ENCODE measurements at regions not wholly inside any gene's neighbourhood (a gene's known extent, or its start where the extent isn't known, plus 50 kb on each side); places are given as distances from the start of the nearest gene placed in this dataset.

DNA sequence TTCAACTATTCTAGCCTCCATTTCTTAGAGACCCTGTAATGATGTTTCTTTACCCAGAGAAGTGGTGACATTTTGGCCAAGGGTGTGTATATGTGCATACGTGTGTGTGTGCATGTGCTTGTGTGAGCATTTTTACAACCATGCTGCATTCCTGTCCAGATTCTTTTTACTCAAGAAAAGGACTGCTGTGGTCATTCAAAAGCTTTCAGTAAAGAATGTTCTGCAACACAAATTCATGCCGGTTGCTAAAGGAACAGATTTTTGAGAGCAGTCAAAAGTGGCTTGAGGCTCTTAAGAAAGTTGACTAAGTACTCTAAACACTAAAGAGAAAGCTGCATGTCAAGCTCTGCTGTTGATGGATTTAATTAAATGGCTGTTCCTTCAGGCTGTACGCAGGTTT, 65.0 kb upstream of the FMR1 start:
- Histone ChIP-seq H3K4me2 (ENCODE audit: low read depth, low read length, poor library complexity, severe bottlenecking) (no peak overlapping the region), H3K27me3 (ENCODE audit: insufficient read depth, low read length, poor library complexity, severe bottlenecking) (no peaks in the 10 kb centered on the region), H3K9ac (ENCODE audit: low read depth, low read length, poor library complexity, severe bottlenecking) (no peak overlapping the region), H4K20me1 (ENCODE audit: insufficient read depth, low read length, poor library complexity, severe bottlenecking) (no peaks in the 10 kb centered on the region), H3K4me1 (ENCODE audit: insufficient read depth, low read length, poor library complexity, severe bottlenecking) (no peaks in the 10 kb centered on the region), H3K79me2 (ENCODE audit: insufficient read depth, low read length) (no peaks in the 10 kb centered on the region), H3F3A (ENCODE audit: low read depth) (no peaks in the 10 kb centered on the region), H2AFZ (ENCODE audit: low read length) (no peak overlapping the region), H3K4me3 (ENCODE audit: low read length, poor library complexity, severe bottlenecking) (no peak overlapping the region), H3K9me2 (replicated peaks; ENCODE audit: low read depth, low read length) (no peaks in the 10 kb centered on the region), H3K36me3 (ENCODE audit: insufficient read depth, low read length) (no peaks in the 10 kb centered on the region), H3K9me3 (ENCODE audit: insufficient read depth, low read depth, low read length) (no peaks in the 10 kb centered on the region)
- TF ChIP-seq, protein P1, sequence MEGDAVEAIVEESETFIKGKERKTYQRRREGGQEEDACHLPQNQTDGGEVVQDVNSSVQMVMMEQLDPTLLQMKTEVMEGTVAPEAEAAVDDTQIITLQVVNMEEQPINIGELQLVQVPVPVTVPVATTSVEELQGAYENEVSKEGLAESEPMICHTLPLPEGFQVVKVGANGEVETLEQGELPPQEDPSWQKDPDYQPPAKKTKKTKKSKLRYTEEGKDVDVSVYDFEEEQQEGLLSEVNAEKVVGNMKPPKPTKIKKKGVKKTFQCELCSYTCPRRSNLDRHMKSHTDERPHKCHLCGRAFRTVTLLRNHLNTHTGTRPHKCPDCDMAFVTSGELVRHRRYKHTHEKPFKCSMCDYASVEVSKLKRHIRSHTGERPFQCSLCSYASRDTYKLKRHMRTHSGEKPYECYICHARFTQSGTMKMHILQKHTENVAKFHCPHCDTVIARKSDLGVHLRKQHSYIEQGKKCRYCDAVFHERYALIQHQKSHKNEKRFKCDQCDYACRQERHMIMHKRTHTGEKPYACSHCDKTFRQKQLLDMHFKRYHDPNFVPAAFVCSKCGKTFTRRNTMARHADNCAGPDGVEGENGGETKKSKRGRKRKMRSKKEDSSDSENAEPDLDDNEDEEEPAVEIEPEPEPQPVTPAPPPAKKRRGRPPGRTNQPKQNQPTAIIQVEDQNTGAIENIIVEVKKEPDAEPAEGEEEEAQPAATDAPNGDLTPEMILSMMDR (conservative IDR thresholded peaks at IDR 0.05; ENCODE audit: low read length) = no peak
- no peak for TF ChIP-seq EZH2phosphoT487 (IDR thresholded peaks at IDR 0.05; ENCODE audit: borderline replicate concordance)

DNA sequence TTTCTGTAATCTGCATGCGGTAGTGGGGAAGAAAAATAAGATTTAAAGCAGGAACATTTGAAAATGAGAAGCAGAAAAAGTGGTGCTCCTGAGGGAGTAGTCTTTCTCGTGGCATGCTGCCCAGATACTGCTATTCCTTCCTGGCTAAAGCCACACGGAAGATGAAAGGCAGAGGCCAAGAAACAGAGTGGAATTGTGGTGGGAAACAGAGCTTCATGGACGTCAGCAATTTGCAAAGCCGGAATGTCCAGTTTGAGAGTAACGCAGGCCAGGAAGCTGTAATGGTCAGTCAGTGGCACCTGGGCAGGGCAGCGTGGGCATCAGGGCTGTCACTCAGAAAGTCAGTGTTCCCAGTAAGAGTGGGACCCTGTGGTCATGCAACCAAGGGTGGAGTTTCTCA, 63.7 kb upstream of the FMR1 start:
- Histone ChIP-seq H3K9ac (ENCODE audit: low read depth, low read length, poor library complexity, severe bottlenecking) (no peak overlapping the region), H3K36me3 (ENCODE audit: insufficient read depth, low read length) (no peaks in the 10 kb centered on the region), H3K9me3 (ENCODE audit: insufficient read depth, low read depth, low read length) (no peaks in the 10 kb centered on the region), H3F3A (ENCODE audit: low read depth) (no peaks in the 10 kb centered on the region), H3K4me2 (ENCODE audit: low read depth, low read length, poor library complexity, severe bottlenecking) (no peak overlapping the region), H3K79me2 (ENCODE audit: insufficient read depth, low read length) (no peaks in the 10 kb centered on the region), H3K4me1 (ENCODE audit: insufficient read depth, low read length, poor library complexity, severe bottlenecking) (no peaks in the 10 kb centered on the region), H3K4me3 (ENCODE audit: low read length, poor library complexity, severe bottlenecking) (no peak overlapping the region), H2AFZ (ENCODE audit: low read length) (no peak overlapping the region), H3K9me2 (replicated peaks; ENCODE audit: low read depth, low read length) (no peaks in the 10 kb centered on the region), H3K27me3 (ENCODE audit: insufficient read depth, low read length, poor library complexity, severe bottlenecking) (no peaks in the 10 kb centered on the region), H4K20me1 (ENCODE audit: insufficient read depth, low read length, poor library complexity, severe bottlenecking) (no peaks in the 10 kb centered on the region)
- no peak for TF ChIP-seq EZH2phosphoT487 (IDR thresholded peaks at IDR 0.05; ENCODE audit: borderline replicate concordance)
- TF ChIP-seq, protein P1 (conservative IDR thresholded peaks at IDR 0.05; ENCODE audit: low read length) = no peak

DNA sequence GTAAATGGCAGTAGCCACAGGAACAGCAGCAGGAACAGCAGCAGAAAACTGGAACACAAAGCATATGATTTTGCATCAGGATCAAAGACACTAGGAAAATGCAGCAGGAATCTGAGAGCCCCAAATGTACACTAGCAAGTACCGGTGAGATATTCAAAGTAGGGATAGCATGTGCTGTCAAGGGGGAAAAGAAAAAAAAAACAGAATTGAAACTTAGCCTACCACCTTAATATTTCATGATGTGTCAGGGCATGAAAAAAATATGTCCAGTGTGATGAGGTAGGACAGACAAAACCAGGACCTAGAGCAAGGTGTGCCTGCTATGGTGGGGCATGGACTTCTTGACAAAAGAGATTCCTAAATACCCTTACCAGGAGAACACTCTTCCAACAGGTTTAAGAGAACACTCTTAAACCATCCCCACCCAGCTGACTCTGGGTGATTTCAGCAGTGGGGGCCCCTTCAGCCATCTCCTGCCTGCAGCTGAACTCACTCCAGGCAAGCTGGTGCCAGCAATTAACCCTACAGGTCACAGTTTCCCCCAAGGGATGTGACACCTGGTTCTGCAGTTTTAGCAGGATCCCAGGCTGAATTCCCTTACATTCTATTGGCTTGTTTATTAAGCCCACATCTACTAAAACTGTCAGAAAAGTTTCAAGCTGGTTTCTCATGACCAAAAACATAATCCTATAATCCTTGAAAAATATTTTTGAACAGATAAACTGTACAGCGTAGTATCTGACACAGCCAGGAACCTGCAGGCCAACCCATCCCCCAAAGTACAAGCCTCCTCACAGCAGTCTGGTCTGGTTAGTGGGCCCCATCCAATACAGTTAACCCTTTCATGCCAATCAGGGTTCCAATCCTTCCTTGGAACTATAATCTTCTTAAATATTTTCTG, 62.9 kb upstream of the FMR1 start:
- no peaks in the 10 kb centered on the region for H3K9me2 ChIP-seq (replicated peaks; ENCODE audit: low read depth, low read length)
- no peaks in the 10 kb centered on the region for H3K27me3 ChIP-seq (ENCODE audit: insufficient read depth, low read length, poor library complexity, severe bottlenecking)
- H3K36me3 ChIP-seq (ENCODE audit: insufficient read depth, low read length) = no peaks in the 10 kb centered on the region
- no peaks in the 10 kb centered on the region for H3K9me3 ChIP-seq (ENCODE audit: insufficient read depth, low read depth, low read length)
- TF ChIP-seq EZH2phosphoT487 (IDR thresholded peaks at IDR 0.05; ENCODE audit: borderline replicate concordance) = no peak
- TF ChIP-seq, protein P1 (conservative IDR thresholded peaks at IDR 0.05; ENCODE audit: low read length) = no peak
- no peaks in the 10 kb centered on the region for H4K20me1 ChIP-seq (ENCODE audit: insufficient read depth, low read length, poor library complexity, severe bottlenecking)
- H3K4me3 ChIP-seq (ENCODE audit: low read length, poor library complexity, severe bottlenecking) = no peak overlapping the region
- H3K79me2 ChIP-seq (ENCODE audit: insufficient read depth, low read length) = no peaks in the 10 kb centered on the region
- H3F3A ChIP-seq (ENCODE audit: low read depth) = no peaks in the 10 kb centered on the region
- H3K4me1 ChIP-seq (ENCODE audit: insufficient read depth, low read length, poor library complexity, severe bottlenecking) = no peaks in the 10 kb centered on the region
- no peak overlapping the region for H3K4me2 ChIP-seq (ENCODE audit: low read depth, low read length, poor library complexity, severe bottlenecking)
- H2AFZ ChIP-seq (ENCODE audit: low read length) = no peak overlapping the region
- H3K9ac ChIP-seq (ENCODE audit: low read depth, low read length, poor library complexity, severe bottlenecking) = no peak overlapping the region

All from Loucy (cell line).